ENCODE measurements at regions not wholly inside any gene's neighbourhood (a gene's known extent, or its start where the extent isn't known, plus 50 kb on each side); places are given as distances from the start of the nearest gene placed in this dataset.

DNA sequence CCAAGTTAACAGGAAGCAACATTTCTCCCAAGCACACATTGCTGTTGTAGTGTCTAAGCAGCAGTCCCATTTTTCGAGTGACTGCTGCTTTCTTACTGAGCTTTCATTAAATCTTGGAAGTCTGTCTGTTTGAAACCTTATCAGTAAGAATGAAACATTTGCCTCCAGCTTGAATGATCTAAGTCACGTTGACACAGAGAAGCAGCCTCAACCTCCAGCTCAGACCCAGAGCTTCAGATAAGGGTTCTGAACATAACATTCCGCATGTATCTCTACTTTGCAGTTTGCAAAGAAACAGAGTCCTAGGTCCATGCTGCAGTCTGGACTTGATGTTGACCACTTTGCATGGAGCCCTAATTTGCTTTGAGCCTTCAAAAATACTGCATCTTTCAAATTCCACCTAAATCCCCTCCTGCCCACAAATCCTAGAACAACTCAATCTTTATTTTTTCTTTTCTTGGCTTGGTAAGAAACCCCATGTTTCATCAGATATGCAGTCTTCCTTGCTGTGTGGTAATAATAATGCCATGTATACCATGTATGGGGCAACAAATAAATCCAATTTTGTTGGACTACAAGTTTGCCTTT is 698.7 kb upstream of the IGFBP3 start:
- BruUV-seq (replicated peaks), result no TSS peak
- no peak for TF ChIP-seq EZH2phosphoT487 (IDR thresholded peaks at IDR 0.05; ENCODE audit: borderline replicate concordance, low read depth, low read length)
- TF ChIP-seq, protein P1, sequence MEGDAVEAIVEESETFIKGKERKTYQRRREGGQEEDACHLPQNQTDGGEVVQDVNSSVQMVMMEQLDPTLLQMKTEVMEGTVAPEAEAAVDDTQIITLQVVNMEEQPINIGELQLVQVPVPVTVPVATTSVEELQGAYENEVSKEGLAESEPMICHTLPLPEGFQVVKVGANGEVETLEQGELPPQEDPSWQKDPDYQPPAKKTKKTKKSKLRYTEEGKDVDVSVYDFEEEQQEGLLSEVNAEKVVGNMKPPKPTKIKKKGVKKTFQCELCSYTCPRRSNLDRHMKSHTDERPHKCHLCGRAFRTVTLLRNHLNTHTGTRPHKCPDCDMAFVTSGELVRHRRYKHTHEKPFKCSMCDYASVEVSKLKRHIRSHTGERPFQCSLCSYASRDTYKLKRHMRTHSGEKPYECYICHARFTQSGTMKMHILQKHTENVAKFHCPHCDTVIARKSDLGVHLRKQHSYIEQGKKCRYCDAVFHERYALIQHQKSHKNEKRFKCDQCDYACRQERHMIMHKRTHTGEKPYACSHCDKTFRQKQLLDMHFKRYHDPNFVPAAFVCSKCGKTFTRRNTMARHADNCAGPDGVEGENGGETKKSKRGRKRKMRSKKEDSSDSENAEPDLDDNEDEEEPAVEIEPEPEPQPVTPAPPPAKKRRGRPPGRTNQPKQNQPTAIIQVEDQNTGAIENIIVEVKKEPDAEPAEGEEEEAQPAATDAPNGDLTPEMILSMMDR (conservative IDR thresholded peaks at IDR 0.05; ENCODE audit: low read length), result no peak
- no peaks in the 10 kb centered on the region for H3K4me1 ChIP-seq (ENCODE audit: insufficient read depth, low read length, poor library complexity, severe bottlenecking)
- DNase-seq (ENCODE audit: low spot score), result no peak
- H3K9me2 ChIP-seq (ENCODE audit: insufficient read depth, low read length), result no peaks in the 10 kb centered on the region
- no peak overlapping the region for H3K27ac ChIP-seq (ENCODE audit: low read depth, low read length, poor library complexity, severe bottlenecking)
- H2AFZ ChIP-seq (ENCODE audit: low read length), result no peak overlapping the region
- H3K4me3 ChIP-seq (ENCODE audit: low read depth, low read length, poor library complexity, severe bottlenecking), result no peak overlapping the region
- no peaks in the 10 kb centered on the region for H3K9me3 ChIP-seq (ENCODE audit: low read length)
- H4K20me1 ChIP-seq (ENCODE audit: insufficient read depth, low read length), result no peaks in the 10 kb centered on the region
- H3K79me2 ChIP-seq (ENCODE audit: insufficient read depth, low read depth, low read length), result no peaks in the 10 kb centered on the region
- ChIA-PET CTCF (ENCODE audit: unreplicated experiment) (no interaction called here), POLR2A (interaction anchor here (0.6 kb wide), 2 partner anchors 76 to 650 kb away, joined by 3 read pairs; no protein-coding TSS in a partner anchor)
- intact Hi-C loops (cut with micrococcal nuclease; ENCODE audit: unreplicated experiment), result no loop called here
- no peaks in the 10 kb centered on the region for H3K36me3 ChIP-seq (ENCODE audit: insufficient read depth, low read length)
- H3K4me2 ChIP-seq (ENCODE audit: low read length), result no peak overlapping the region

GRCh38 chr7:46616636-46617035 is 695.6 kb upstream of the IGFBP3 start:
- Histone ChIP-seq H3K9me3 (ENCODE audit: low read length) (no peaks in the 10 kb centered on the region), H3K4me2 (ENCODE audit: low read length) (no peak overlapping the region), H3K9me2 (ENCODE audit: insufficient read depth, low read length) (no peaks in the 10 kb centered on the region), H3K27ac (ENCODE audit: low read depth, low read length, poor library complexity, severe bottlenecking) (no peak overlapping the region), H3K79me2 (ENCODE audit: insufficient read depth, low read depth, low read length) (no peaks in the 10 kb centered on the region), H4K20me1 (ENCODE audit: insufficient read depth, low read length) (no peaks in the 10 kb centered on the region), H3K4me3 (ENCODE audit: low read depth, low read length, poor library complexity, severe bottlenecking) (no peak overlapping the region), H2AFZ (ENCODE audit: low read length) (no peak overlapping the region), H3K4me1 (ENCODE audit: insufficient read depth, low read length, poor library complexity, severe bottlenecking) (no peaks in the 10 kb centered on the region), H3K36me3 (ENCODE audit: insufficient read depth, low read length) (no peaks in the 10 kb centered on the region)
- POLR2A ChIA-PET, result no interaction called here
- TF ChIP-seq, protein P1 (conservative IDR thresholded peaks at IDR 0.05; ENCODE audit: low read length), result no peak
- TF ChIP-seq EZH2phosphoT487 (IDR thresholded peaks at IDR 0.05; ENCODE audit: borderline replicate concordance, low read depth, low read length), result no peak
- intact Hi-C loops (cut with micrococcal nuclease; ENCODE audit: unreplicated experiment), result no loop called here
- DNase-seq (ENCODE audit: low spot score), result no peak
- BruUV-seq (replicated peaks), result no TSS peak
- CTCF ChIA-PET (ENCODE audit: unreplicated experiment), result no interaction called here

DNA sequence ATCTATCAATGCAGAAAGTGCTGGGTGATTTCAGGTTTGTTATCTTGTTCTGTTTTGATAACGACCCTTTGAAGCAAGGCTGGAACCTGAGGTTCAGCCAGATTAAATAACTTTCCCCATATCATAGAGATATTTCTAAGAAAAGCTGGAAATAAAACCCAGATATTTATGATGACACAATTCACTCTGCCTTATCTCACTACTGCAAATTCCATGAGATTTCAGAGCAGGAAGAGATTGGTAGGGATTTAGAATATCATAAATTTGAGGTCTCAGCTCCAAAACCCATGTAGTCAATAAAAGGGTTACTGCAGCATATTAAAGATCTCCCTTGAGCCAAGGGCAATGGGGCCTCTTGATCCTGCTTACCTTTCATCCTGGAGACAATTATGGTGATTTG is 692.5 kb upstream of the IGFBP3 start:
- no peaks in the 10 kb centered on the region for H3K36me3 ChIP-seq (ENCODE audit: insufficient read depth, low read length)
- CTCF ChIA-PET (ENCODE audit: unreplicated experiment), result no interaction called here
- no peak for DNase-seq (ENCODE audit: low spot score)
- no peaks in the 10 kb centered on the region for H3K9me3 ChIP-seq (ENCODE audit: low read length)
- intact Hi-C loops (cut with micrococcal nuclease; ENCODE audit: unreplicated experiment), result no loop called here
- H3K4me2 ChIP-seq (ENCODE audit: low read length), result no peak overlapping the region
- no peaks in the 10 kb centered on the region for H4K20me1 ChIP-seq (ENCODE audit: insufficient read depth, low read length)
- no TSS peak for BruUV-seq (replicated peaks)
- no peak overlapping the region for H3K27ac ChIP-seq (ENCODE audit: low read depth, low read length, poor library complexity, severe bottlenecking)
- H3K4me1 ChIP-seq (ENCODE audit: insufficient read depth, low read length, poor library complexity, severe bottlenecking), result no peaks in the 10 kb centered on the region
- POLR2A ChIA-PET, result no interaction called here
- no peaks in the 10 kb centered on the region for H3K79me2 ChIP-seq (ENCODE audit: insufficient read depth, low read depth, low read length)
- TF ChIP-seq, protein P1 (conservative IDR thresholded peaks at IDR 0.05; ENCODE audit: low read length), result no peak
- TF ChIP-seq EZH2phosphoT487 (IDR thresholded peaks at IDR 0.05; ENCODE audit: borderline replicate concordance, low read depth, low read length), result no peak
- no peaks in the 10 kb centered on the region for H3K9me2 ChIP-seq (ENCODE audit: insufficient read depth, low read length)
- H2AFZ ChIP-seq (ENCODE audit: low read length), result no peak overlapping the region
- no peak overlapping the region for H3K4me3 ChIP-seq (ENCODE audit: low read depth, low read length, poor library complexity, severe bottlenecking)
